IPS-NIHi11 (cell line): ENCODE measurements at regions not wholly inside any gene's neighbourhood (a gene's known extent, or its start where the extent isn't known, plus 50 kb on each side); places are given as distances from the start of the nearest gene placed in this dataset.
"Not testable (repeated sequence)": the region's sequence is repeated elsewhere in the genome, so short reads cannot be mapped to it uniquely, and the experiment has no call there.

Experiments
- DNase-seq: peaks from one replicate; pipeline ENCODE4 v3.0.0; 2012; ENCODE audit warnings: mixed read lengths, low spot score

- DNase-seq = no peak
These were observed 161.0 kb downstream of the C16orf95 start for GRCh38 chr16:87156195-87156594.

GRCh38 chr16:87160234-87160636, 157.0 kb downstream of the C16orf95 start:
- no peak for DNase-seq

GRCh38 chr16:87160701-87161337, 156.4 kb downstream of the C16orf95 start:
- no peak for DNase-seq

GRCh38 chr16:87161410-87161809, 155.8 kb downstream of the C16orf95 start:
- not testable (repeated sequence) for DNase-seq

- DNase-seq = no peak
These were observed 155.1 kb downstream of the C16orf95 start for GRCh38 chr16:87161822-87162676.

- DNase-seq = not testable (repeated sequence)
These were observed 154.4 kb downstream of the C16orf95 start for GRCh38 chr16:87162799-87163198.

GRCh38 chr16:87163637-87164036, 153.6 kb downstream of the C16orf95 start:
- DNase-seq = no peak

- DNase-seq = no peak
These were observed 152.0 kb downstream of the C16orf95 start for GRCh38 chr16:87165151-87165550.

GRCh38 chr16:87165885-87166284, 151.3 kb downstream of the C16orf95 start:
- no peak for DNase-seq

- no peak for DNase-seq
These were observed 150.9 kb downstream of the C16orf95 start for GRCh38 chr16:87166321-87166720.

GRCh38 chr16:87166934-87167333, 150.3 kb downstream of the C16orf95 start:
- DNase-seq = no peak

GRCh38 chr16:87169509-87169995, 147.6 kb downstream of the C16orf95 start:
- no peak for DNase-seq

GRCh38 chr16:87170310-87170709, 146.9 kb downstream of the C16orf95 start:
- DNase-seq = no peak

GRCh38 chr16:87171723-87172122, 145.5 kb downstream of the C16orf95 start:
- no peak for DNase-seq

- peak; percentile 46 for DNase-seq
These were observed 144.6 kb downstream of the C16orf95 start for GRCh38 chr16:87172632-87173031.

GRCh38 chr16:87173294-87173893, 143.8 kb downstream of the C16orf95 start:
- no peak for DNase-seq

GRCh38 chr16:87174061-87174460, 143.1 kb downstream of the C16orf95 start:
- no peak for DNase-seq

GRCh38 chr16:87176735-87177134, 140.5 kb downstream of the C16orf95 start:
- DNase-seq = no peak

GRCh38 chr16:87177673-87178072, 139.5 kb downstream of the C16orf95 start:
- no peak for DNase-seq

- peak; percentile 50 for DNase-seq
These were observed 138.9 kb downstream of the C16orf95 start for GRCh38 chr16:87178177-87178863.

- DNase-seq = peak; percentile 62
These were observed 138.2 kb downstream of the C16orf95 start for GRCh38 chr16:87178977-87179376.

GRCh38 chr16:87180069-87180468, 137.1 kb downstream of the C16orf95 start:
- no peak for DNase-seq
